ENCODE measurements at regions not wholly inside any gene's neighbourhood (a gene's known extent, or its start where the extent isn't known, plus 50 kb on each side); places are given as distances from the start of the nearest gene placed in this dataset.

DNA sequence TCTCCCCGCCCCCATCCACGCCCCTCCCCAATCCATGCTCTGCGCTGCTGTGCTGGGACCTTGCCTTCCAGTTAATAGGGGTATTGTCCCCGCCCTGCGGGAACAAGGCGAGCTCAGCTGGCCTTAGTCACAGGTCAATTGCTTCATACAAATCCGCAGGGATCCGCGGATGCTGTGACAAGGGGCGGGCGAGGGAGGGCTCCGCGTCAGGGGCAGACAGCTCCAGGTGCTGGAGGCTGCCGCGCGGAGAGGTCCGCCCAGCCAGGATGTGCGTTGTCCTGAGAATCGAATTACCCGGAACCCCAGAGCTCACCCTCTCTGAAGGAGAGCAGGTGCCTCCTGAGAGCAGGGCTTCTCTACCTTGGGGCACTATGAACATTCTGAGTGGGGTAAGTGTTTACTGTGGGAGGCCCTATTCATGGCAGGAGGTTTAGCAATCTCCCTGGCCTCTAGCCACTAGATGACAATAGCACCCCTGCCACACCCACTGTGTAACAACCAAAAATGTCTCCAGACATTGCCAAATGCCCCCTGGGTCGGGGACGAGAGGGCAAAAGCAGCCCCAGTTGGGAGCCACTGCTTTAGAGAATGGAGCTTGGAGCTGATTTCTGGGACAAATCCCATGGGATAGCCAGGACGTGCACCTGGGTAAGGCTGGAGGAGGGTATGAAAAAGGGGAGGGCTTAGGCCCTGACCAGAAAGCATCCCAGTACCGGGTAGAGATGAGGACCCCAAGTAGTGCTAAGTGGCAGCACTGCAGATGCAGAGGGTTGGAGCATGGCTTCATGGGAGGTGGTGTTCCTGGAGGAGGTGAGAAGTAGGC lies 138.2 kb downstream of the CYLD start:
- Mint-ChIP-seq H3K9me3 (no peaks in the 10 kb centered on the region), H3K4me1 (ENCODE audit: low read depth) (no peaks in the 10 kb centered on the region), H3K36me3 (ENCODE audit: low read depth) (no peaks in the 10 kb centered on the region), H3K27ac (no peak overlapping the region), H3K4me3 (no peak overlapping the region), H3K27me3 (peaks cover 72% of the 10 kb centered on the region)
- ChIA-PET CTCF (no interaction called here), POLR2A (no interaction called here)
- TF ChIP-seq, protein P1, sequence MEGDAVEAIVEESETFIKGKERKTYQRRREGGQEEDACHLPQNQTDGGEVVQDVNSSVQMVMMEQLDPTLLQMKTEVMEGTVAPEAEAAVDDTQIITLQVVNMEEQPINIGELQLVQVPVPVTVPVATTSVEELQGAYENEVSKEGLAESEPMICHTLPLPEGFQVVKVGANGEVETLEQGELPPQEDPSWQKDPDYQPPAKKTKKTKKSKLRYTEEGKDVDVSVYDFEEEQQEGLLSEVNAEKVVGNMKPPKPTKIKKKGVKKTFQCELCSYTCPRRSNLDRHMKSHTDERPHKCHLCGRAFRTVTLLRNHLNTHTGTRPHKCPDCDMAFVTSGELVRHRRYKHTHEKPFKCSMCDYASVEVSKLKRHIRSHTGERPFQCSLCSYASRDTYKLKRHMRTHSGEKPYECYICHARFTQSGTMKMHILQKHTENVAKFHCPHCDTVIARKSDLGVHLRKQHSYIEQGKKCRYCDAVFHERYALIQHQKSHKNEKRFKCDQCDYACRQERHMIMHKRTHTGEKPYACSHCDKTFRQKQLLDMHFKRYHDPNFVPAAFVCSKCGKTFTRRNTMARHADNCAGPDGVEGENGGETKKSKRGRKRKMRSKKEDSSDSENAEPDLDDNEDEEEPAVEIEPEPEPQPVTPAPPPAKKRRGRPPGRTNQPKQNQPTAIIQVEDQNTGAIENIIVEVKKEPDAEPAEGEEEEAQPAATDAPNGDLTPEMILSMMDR (IDR thresholded peaks at IDR 0.05), result no peak
- Histone ChIP-seq H3K9me3 (ENCODE audit: control insufficient read depth in 1 of 2, insufficient read depth in 1 of 2, low read length in 2 of 2) (no peaks in the 10 kb centered on the region), H3K27me3 (ENCODE audit: control insufficient read depth in 1 of 2, insufficient read depth in 2 of 2, low read length in 2 of 2) (peaks cover 10 to 40% of the 10 kb centered on the region in 2 experiments), H3K4me3 (ENCODE audit: low read length) (no peak overlapping the region), H3K27ac (ENCODE audit: low read depth in 1 of 2, low read length in 2 of 2) (no peak overlapping the region), H3K4me1 (ENCODE audit: insufficient read depth, low read length) (no peaks in the 10 kb centered on the region), H3K36me3 (ENCODE audit: insufficient read depth, low read length) (no peaks in the 10 kb centered on the region)
- no peak for DNase-seq
- intact Hi-C loops (cut with DNase I, micrococcal nuclease), result no loop called here
- no peak for ATAC-seq (ENCODE audit: poor library complexity)

DNA sequence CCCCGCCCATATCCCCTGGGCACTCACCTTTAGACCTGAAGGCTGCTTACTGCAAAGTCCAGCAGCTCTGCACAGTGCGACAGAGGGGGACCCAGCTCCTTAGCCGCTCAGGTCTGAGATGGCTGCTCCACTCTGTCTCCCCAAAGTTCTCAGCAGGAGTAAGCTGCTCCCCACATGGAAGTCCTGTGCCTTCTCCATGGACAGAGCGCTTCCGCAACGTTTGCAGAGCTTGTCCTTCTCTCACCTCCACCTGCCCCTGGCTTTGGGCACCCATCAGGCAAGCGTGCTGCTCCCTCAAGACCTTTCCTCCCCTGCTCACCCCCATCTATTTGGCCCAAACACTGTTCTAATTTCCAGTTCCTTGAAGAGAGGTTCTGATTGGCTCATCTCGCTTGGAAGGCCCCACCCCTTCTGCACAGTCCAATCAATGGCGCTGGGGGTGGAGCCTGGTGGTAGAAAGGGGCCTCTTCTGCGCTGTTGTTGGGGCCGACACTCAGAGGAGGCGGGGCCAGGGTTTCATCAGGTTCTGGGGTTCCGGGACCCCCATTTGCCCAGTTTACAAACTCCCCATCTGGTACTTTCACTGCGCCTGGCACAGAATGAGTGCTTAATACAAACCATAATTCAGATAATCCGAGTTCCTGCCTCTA lies 137.2 kb downstream of the CYLD start:
- H3K27ac ChIP-seq (ENCODE audit: low read depth in 1 of 2, low read length in 2 of 2), result no peak overlapping the region
- ATAC-seq (ENCODE audit: poor library complexity) (no peak), DNase-seq (no peak)
- TF ChIP-seq, protein P1 (IDR thresholded peaks at IDR 0.05), result no peak
- Mint-ChIP-seq H3K36me3 (ENCODE audit: low read depth) (no peaks in the 10 kb centered on the region), H3K4me3 (no peak overlapping the region), H3K27me3 (peaks cover 67% of the 10 kb centered on the region), H3K27ac (no peak overlapping the region), H3K9me3 (no peaks in the 10 kb centered on the region), H3K4me1 (ENCODE audit: low read depth) (no peaks in the 10 kb centered on the region)
- CTCF ChIA-PET, result no interaction called here
- no peaks in the 10 kb centered on the region for H3K36me3 ChIP-seq (ENCODE audit: insufficient read depth, low read length)
- no peaks in the 10 kb centered on the region for H3K9me3 ChIP-seq (ENCODE audit: control insufficient read depth in 1 of 2, insufficient read depth in 1 of 2, low read length in 2 of 2)
- H3K4me1 ChIP-seq (ENCODE audit: insufficient read depth, low read length), result no peaks in the 10 kb centered on the region
- POLR2A ChIA-PET, result no interaction called here
- H3K4me3 ChIP-seq (ENCODE audit: low read length), result no peak overlapping the region
- H3K27me3 ChIP-seq (ENCODE audit: control insufficient read depth in 1 of 2, insufficient read depth in 2 of 2, low read length in 2 of 2), result peaks cover 10 to 40% of the 10 kb centered on the region in 2 experiments
- intact Hi-C loops (cut with DNase I, micrococcal nuclease), result no loop called here

DNA sequence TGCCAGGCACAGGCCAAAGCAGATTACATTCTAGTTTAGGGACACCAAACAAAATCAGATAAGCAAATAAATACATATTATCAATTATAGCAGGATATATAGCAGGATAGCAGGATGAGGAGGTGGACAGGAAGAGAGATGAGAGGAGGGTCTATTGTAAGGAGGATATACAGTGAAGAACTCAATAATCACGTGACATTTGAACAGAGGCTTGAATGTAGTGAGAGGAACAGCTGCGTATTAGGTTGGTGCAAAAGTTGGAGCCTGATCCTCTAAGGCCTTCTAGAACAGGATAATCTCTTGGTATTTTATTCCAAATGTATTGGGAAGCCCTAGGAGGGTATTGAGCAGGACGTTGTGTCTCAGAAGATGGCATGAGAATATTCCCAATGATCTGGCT lies 136.7 kb downstream of the CYLD start:
- H3K27ac ChIP-seq (ENCODE audit: low read depth in 1 of 2, low read length in 2 of 2), result no peak overlapping the region
- DNase-seq, result no peak
- no peaks in the 10 kb centered on the region for H3K4me1 ChIP-seq (ENCODE audit: insufficient read depth, low read length)
- peaks cover 10 to 40% of the 10 kb centered on the region in 2 experiments for H3K27me3 ChIP-seq (ENCODE audit: control insufficient read depth in 1 of 2, insufficient read depth in 2 of 2, low read length in 2 of 2)
- no peaks in the 10 kb centered on the region for H3K4me1 Mint-ChIP-seq (ENCODE audit: low read depth)
- no peaks in the 10 kb centered on the region for H3K36me3 Mint-ChIP-seq (ENCODE audit: low read depth)
- ChIA-PET CTCF (no interaction called here), POLR2A (no interaction called here)
- TF ChIP-seq, protein P1 (IDR thresholded peaks at IDR 0.05), result no peak
- H3K27me3 Mint-ChIP-seq, result peaks cover 67% of the 10 kb centered on the region
- H3K27ac Mint-ChIP-seq, result no peak overlapping the region
- no peaks in the 10 kb centered on the region for H3K9me3 ChIP-seq (ENCODE audit: control insufficient read depth in 1 of 2, insufficient read depth in 1 of 2, low read length in 2 of 2)
- H3K9me3 Mint-ChIP-seq, result no peaks in the 10 kb centered on the region
- H3K4me3 Mint-ChIP-seq, result no peak overlapping the region
- H3K4me3 ChIP-seq (ENCODE audit: low read length), result no peak overlapping the region
- no peak for ATAC-seq (ENCODE audit: poor library complexity)
- H3K36me3 ChIP-seq (ENCODE audit: insufficient read depth, low read length), result no peaks in the 10 kb centered on the region
- intact Hi-C loops (cut with DNase I, micrococcal nuclease), result no loop called here
